Cardiac septum (tissue), 1 donor: ENCODE measurements at regions not wholly inside any gene's neighbourhood (a gene's known extent, or its start where the extent isn't known, plus 50 kb on each side); places are given as distances from the start of the nearest gene placed in this dataset.
"Not testable (repeated sequence)": the region's sequence is repeated elsewhere in the genome, so short reads cannot be mapped to it uniquely, and the experiment has no call there.

Source experiments
- DNase-seq: peaks from one replicate; pipeline ENCODE4 v3.0.0-alpha.2; 2020; ENCODE audit warnings: low spot score
- intact Hi-C: fragments of 100-400 bp; cut with DNase I; formaldehyde crosslinking; loops from one replicate; pipeline ENCODE4 v1.14.0; 2022
- donor health status: DM: no; HTN: no; CAD: no.

DNA sequence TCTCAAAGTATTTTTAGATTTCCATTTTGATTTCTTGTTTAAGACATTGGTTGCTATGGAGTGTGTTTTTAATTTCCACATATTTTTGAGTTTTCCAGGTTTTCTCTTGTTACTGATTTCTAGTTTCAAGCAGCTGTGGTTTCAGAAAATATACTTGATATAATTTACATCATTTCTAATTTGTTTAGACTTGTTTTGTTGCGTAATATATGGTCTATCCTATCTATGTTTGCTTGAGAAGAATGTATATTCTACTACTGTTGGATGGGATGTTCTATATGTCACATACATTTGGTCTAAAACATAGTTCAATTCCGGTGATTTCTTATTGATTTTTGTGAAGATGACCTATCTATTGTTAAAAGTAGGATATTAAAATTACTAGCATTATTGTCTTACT is 170.5 kb upstream of the EMCN start:
- DNase-seq, result no peak
- intact Hi-C loops, result no loop called here

GRCh38 chr4:100682477-100683218 is 164.8 kb upstream of the EMCN start:
- intact Hi-C loops, result no loop called here
- DNase-seq, result no peak

DNA sequence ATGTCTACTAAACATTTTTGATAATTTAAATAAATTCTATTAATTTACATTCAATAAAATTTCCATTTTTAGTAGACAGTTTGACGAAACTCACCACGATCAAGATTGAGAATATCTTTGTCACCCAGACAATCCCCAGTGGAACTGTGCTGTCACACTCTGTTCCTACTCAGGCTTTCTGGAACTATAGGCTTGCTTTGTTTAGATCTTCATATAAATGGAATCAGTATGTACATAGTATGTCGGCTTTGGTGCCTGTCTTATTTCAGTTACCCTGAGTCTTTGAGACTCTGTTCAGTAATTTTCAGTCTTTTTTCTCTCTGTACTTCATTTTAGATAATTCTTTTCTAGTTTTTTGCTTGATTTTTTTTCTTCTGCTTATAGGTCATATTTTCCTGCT is 163.5 kb upstream of the EMCN start:
- intact Hi-C loops, result no loop called here
- no peak for DNase-seq

DNA sequence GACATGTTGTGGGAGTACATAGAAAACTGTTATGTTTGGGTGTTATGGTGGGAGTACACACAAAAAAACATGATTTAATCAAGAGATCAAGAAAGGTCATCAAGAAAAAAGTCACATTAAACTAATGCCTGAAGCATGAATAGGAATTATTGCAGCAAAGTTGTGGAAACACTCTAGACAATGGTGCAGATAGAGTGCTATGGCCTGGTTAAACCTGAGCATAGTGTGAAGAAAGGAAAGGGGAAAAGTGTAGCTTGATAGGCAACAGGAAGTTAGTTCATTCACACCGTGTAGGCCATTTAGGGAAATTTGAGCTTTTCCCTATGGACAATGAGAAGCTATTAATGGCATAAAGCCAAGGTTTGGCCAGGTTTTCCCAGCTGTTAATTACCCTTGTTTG is 162.1 kb upstream of the EMCN start:
- DNase-seq, result no peak
- intact Hi-C loops, result no loop called here

DNA sequence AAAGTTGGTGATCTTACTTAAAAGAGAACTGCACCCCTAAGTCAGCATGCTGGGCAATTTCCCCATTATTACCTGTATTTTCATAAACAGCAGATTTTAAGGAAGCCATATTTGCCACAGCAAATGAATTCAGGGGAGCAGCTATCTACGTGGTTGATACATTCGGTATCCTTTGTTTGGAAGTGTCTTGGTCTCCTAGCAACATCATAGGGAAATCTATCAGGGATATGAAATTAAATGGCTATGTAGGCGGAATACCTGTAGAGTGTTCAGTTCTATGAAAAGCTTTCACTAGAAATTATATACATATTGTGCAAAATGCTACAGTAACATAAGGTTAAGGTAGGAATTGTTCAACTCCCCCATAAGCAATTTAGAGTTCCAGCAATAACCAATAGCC is 157.2 kb upstream of the EMCN start:
- no peak for DNase-seq
- intact Hi-C loops, result no loop called here

DNA sequence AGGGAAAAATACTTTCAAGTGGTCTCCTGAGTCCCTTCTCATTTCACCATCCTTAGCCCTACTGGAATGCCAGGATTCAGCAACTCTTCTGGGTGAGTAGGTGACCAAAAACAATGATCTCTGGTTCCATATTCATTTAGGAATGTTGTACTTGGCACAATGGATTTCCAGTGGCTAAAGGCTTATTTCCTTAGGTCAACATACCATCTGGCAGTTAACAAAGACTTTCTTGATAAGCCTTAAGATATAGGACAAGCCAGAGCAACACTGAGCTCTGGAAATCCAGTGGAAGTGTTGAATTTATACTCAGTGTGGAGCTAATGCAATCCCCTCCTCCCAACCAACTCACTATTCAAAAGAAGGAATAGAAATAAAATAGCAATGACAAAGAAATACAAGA is 139.4 kb upstream of the EMCN start:
- intact Hi-C loops, result loop anchor here (5.0 kb wide), 1 partner anchor 235 kb away; no protein-coding TSS in a partner anchor
- DNase-seq, result no peak

GRCh38 chr4:100651499-100652175 is 133.8 kb upstream of the EMCN start:
- DNase-seq, result no peak
- intact Hi-C loops, result loop anchor here (2.0 to 5.0 kb wide), 2 partner anchors 85 to 134 kb away; partner anchors contain the start of gene EMCN

- no peak for DNase-seq
- intact Hi-C loops, result no loop called here
Observed at GRCh38 chr4:100649417-100649816, 131.6 kb upstream of the EMCN start.

DNA sequence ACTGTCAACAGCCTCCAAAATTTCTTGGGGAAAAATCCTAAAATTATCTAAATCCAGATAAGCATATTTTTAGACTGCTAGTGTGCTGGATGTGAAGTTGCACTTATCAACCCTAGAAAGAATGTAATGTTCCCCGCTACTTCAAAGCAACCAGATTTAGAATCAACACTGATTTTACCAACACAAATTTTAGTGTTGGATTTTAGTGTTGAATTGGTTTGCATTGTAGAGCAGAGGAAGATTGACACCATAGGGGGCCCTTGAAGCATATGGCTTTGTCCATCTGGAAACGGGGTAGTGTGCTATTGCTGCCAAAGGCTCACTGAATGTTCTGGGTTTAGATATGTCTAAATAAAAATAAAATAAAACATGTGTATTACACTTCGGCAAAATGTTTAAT is 126.3 kb upstream of the EMCN start:
- DNase-seq, result no peak
- intact Hi-C loops, result no loop called here

- DNase-seq, result no peak
- intact Hi-C loops, result no loop called here
Observed at GRCh38 chr4:100641336-100641735, 123.5 kb upstream of the EMCN start.

DNA sequence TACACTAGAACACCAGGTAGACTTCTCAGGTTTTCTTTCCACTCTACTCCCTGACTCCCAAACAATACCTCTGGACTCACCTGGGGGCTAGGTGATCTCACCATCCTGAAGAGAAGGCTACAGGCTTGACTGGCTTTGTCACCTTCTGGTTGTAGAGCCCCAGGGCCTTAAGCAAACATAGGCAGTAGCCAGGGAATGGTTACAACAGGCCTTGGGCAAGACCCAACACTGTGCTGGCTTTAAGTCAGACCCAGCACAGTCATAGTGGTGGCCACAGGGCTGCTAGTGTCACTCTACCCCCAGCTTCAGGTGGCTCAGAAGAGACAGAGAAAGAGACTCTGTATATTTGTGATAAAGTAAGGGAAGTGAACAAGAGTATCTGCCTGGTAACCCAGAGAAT is 118.1 kb upstream of the EMCN start:
- intact Hi-C loops, result no loop called here
- no peak for DNase-seq

GRCh38 chr4:100633269-100633668 is 115.4 kb upstream of the EMCN start:
- DNase-seq, result no peak
- intact Hi-C loops, result no loop called here

GRCh38 chr4:100632163-100632562 is 114.3 kb upstream of the EMCN start:
- intact Hi-C loops, result no loop called here
- no peak for DNase-seq

GRCh38 chr4:100631281-100631968 is 113.6 kb upstream of the EMCN start:
- no peak for DNase-seq
- intact Hi-C loops, result no loop called here

- intact Hi-C loops, result no loop called here
- DNase-seq, result no peak
Observed at GRCh38 chr4:100630341-100630740, 112.5 kb upstream of the EMCN start.

- DNase-seq, result no peak
- intact Hi-C loops, result no loop called here
Observed at GRCh38 chr4:100609810-100610209, 92.0 kb upstream of the EMCN start.

DNA sequence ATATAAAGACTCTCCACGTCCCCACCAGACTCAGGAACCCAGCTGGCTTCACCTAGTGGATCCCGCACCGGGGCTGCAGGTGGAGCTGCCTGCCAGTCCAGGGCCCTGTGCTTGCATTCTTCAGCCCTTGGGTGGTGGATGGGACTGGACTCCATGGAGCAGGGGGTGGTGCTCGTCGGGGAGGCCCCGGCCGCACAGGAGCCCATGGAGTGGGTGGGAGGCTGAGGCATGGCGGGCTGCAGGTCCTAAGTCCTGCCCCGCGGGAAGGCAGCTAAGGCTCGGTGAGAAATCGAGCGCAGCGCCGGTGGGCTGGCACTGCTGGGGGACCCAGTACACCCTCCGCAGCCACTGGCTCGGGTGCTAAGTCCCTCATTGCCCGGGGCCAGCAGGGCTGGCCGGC is 90.8 kb upstream of the EMCN start:
- intact Hi-C loops, DNase-seq: not testable (repeated sequence)

DNA sequence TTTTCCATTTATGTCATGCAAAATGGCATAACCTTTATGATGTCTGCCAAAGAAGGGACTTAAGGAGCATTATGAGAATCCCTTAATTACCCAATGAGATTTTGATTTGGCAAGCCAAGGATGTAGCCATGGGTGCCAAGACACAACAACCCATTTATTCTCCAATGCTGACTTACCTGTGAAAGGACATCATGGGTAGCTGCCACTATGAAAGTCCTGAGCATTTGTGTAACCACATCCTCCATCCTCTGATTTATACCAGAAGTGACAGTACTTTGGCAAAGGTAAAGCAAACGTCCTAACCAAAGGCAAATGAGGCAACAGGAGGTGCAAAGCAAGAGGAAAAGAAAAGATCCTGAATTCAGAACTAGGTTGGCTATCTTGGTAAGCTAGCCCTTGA is 87.3 kb upstream of the EMCN start:
- DNase-seq, result no peak
- intact Hi-C loops, result no loop called here

GRCh38 chr4:100593935-100594334 is 76.1 kb upstream of the EMCN start:
- intact Hi-C loops, result no loop called here

GRCh38 chr4:100591161-100591876 is 73.5 kb upstream of the EMCN start:
- intact Hi-C loops, result loop anchor here (2.0 kb wide), 2 partner anchors 73 to 145 kb away; partner anchors contain the start of gene EMCN
- DNase-seq, result no peak

More at GRCh38 chr4:100593935-100594334, 76.1 kb upstream of the EMCN start:
- no peak for DNase-seq
